ENCODE measurements at regions not wholly inside any gene's neighbourhood (a gene's known extent, or its start where the extent isn't known, plus 50 kb on each side); places are given as distances from the start of the nearest gene placed in this dataset.

DNA sequence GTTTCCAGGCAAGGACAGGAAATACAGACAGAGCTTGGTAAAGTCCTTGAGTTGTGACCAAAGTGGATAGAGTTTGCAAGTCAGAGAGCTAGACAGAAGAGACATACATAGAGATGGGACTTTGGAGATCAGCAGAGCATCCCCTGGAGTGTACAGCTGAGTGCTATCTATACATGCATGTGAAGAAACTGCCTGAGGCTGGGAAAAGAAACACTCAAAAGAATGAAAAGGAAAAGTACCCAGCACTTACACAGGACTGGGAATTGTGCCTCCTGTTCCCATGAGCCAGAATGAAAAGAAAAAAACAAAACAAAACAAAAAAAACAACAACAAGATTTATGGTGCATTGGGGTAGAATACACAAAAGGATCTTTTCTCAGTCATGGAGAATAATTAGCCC is 606.4 kb downstream of the ZNF608 start:
- TF ChIP-seq CTCF (IDR thresholded peaks at IDR 0.05) (no peak), ZFX (IDR thresholded peaks at IDR 0.05; ENCODE audit: borderline replicate concordance) (no peak)

Measured in 22Rv1 (cell line).